Peyer's patch (tissue), 4 donors: ENCODE measurements at regions not wholly inside any gene's neighbourhood (a gene's known extent, or its start where the extent isn't known, plus 50 kb on each side); places are given as distances from the start of the nearest gene placed in this dataset.

ENCODE experiments used
- DNase-seq, 3 donors: peaks; one replicate each; pipeline ENCODE4 v3.0.0-alpha.2; 2017 to 2019
- H3K27ac ChIP-seq, 4 donors: fragments of 200-600 bp; sonication (generic); one replicate each; pipeline ENCODE4 v1.5.1; 2016 to 2019
- H3K27me3 ChIP-seq, 2 donors: fragments of 200-600 bp; sonication (generic); one replicate each; pipeline ENCODE4 v1.5.1; 2019
- H3K36me3 ChIP-seq, 3 donors: fragments of 200-600 bp; sonication (generic); one replicate each; pipeline ENCODE4 v1.5.1; 2016 to 2019
- H3K4me1 ChIP-seq, 4 donors: fragments of 200-600 bp; sonication (generic); one replicate each; pipeline ENCODE4 v1.5.1; 2016 to 2019
- H3K4me3 ChIP-seq, 4 donors: fragments of 200-600 bp; sonication (generic); 1 replicate in 3 of 4; 2 replicates in 1 of 4; pipeline ENCODE4 v1.5.1; 2016 to 2019; ENCODE audit warnings: mild to moderate bottlenecking in 1 of 4
- H3K9me3 ChIP-seq, 4 donors: fragments of 200-600 bp; sonication (generic); one replicate each; pipeline ENCODE4 v1.5.1; 2016 to 2019; ENCODE audit warnings: mild to moderate bottlenecking in 1 of 4
- POLR2A ChIP-seq, 2 donors: fragments of 450-650 bp; IDR thresholded peaks; one replicate each; pipeline ENCODE4 v1.5.1; 2017; ENCODE audit warnings: antibody characterized with exemption in 2 of 2, mild to moderate bottlenecking in 2 of 2, moderate library complexity in 2 of 2
- TF ChIP-seq, protein P1 (sequence below), 6 experiments: fragments of 450-650 bp in 4 of 6; fragments of 200-600 bp in 2 of 6; sonication (generic) in 1 of 6; IDR thresholded peaks; one replicate each; pipeline ENCODE4 v1.5.1; 2017 to 2019; ENCODE audit warnings: antibody characterized with exemption in 6 of 6, mild to moderate bottlenecking in 3 of 6, moderate library complexity in 1 of 6

DNA sequence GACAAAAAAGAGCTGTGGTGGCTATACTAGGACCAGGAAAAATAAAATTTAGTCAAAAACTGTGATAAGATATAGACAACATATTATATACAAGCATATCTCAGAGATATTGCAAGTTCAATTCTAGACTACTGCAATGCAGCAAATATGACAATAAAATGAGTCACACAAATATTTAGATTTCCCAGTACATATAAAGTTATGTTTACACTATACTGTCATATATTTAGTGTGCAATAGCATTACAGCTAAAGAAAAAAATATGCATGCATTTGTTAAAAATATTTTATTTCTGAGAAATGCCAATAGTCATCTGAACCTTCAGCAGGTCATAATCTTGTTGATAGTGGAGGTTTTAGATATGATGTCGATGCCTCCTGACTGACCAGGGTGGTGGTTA is 72.1 kb downstream of the AKR1C4 start:
- H3K36me3 ChIP-seq: no peaks in the 10 kb centered on the region
- H3K4me1 ChIP-seq: no peaks in the 10 kb centered on the region
- H3K9me3 ChIP-seq: no peaks in the 10 kb centered on the region
- no peak for TF ChIP-seq POLR2A (IDR thresholded peaks at IDR 0.05)
- TF ChIP-seq, protein P1, sequence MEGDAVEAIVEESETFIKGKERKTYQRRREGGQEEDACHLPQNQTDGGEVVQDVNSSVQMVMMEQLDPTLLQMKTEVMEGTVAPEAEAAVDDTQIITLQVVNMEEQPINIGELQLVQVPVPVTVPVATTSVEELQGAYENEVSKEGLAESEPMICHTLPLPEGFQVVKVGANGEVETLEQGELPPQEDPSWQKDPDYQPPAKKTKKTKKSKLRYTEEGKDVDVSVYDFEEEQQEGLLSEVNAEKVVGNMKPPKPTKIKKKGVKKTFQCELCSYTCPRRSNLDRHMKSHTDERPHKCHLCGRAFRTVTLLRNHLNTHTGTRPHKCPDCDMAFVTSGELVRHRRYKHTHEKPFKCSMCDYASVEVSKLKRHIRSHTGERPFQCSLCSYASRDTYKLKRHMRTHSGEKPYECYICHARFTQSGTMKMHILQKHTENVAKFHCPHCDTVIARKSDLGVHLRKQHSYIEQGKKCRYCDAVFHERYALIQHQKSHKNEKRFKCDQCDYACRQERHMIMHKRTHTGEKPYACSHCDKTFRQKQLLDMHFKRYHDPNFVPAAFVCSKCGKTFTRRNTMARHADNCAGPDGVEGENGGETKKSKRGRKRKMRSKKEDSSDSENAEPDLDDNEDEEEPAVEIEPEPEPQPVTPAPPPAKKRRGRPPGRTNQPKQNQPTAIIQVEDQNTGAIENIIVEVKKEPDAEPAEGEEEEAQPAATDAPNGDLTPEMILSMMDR (IDR thresholded peaks at IDR 0.05): no peak
- no peak overlapping the region for H3K27ac ChIP-seq
- H3K27me3 ChIP-seq: no peaks in the 10 kb centered on the region
- no peak overlapping the region for H3K4me3 ChIP-seq
- DNase-seq: no peak

DNA sequence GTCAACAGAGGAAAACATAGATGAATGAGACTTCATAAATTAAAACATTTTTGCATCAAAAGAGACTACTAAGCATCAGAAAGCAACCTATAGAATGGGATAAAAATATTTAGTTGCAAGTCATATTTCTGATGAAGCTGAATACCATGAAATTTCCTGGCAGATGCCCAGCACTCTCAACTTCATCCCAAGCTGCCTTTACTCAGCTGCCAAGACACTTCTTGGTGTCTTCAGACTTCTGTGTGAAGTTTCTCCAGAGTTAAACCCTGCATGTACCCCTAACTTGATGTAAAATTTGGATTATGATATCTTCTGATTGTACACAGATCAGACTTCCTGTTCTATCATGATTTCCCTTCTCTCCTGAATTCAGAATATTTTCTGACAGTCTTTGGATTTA is 73.2 kb downstream of the AKR1C4 start:
- H3K4me1 ChIP-seq: no peaks in the 10 kb centered on the region
- no peaks in the 10 kb centered on the region for H3K27me3 ChIP-seq
- no peaks in the 10 kb centered on the region for H3K36me3 ChIP-seq
- no peak overlapping the region for H3K27ac ChIP-seq
- H3K9me3 ChIP-seq: no peaks in the 10 kb centered on the region
- no peak for TF ChIP-seq POLR2A (IDR thresholded peaks at IDR 0.05)
- TF ChIP-seq, protein P1 (IDR thresholded peaks at IDR 0.05): no peak
- no peak overlapping the region for H3K4me3 ChIP-seq
- no peak for DNase-seq

DNA sequence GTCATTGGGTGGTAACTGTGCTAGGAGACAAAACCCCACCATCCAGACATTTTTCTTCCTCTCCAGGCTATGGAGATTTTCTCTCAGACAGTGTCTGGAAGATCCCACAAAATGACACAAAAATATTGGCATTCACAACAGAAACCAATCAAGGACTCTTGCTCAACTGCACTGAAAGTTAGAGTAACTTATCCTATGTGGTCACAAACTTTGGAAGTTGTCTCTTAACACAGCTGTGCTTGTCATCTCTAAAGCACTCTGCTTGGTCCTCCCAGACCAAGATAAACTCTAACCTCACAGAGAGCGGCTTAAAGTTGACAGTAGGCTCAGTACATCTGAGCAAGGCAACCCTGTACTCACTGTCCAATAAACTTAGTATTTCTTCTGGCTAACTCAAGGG is 74.9 kb downstream of the AKR1C4 start:
- Histone ChIP-seq H3K27me3 (no peaks in the 10 kb centered on the region), H3K36me3 (no peaks in the 10 kb centered on the region)
- TF ChIP-seq POLR2A (IDR thresholded peaks at IDR 0.05): no peak
- TF ChIP-seq, protein P1 (IDR thresholded peaks at IDR 0.05): no peak

GRCh38 chr10:5272065-5272803 is 75.6 kb downstream of the AKR1C4 start:
- H3K4me3 ChIP-seq: no peak overlapping the region
- no peaks in the 10 kb centered on the region for H3K9me3 ChIP-seq
- TF ChIP-seq, protein P1 (IDR thresholded peaks at IDR 0.05): no peak
- TF ChIP-seq POLR2A (IDR thresholded peaks at IDR 0.05): no peak
- H3K27ac ChIP-seq: no peak overlapping the region
- DNase-seq: no peak
- no peaks in the 10 kb centered on the region for H3K36me3 ChIP-seq
- H3K27me3 ChIP-seq: no peaks in the 10 kb centered on the region
- H3K4me1 ChIP-seq: no peaks in the 10 kb centered on the region

More for the DNA sequence above, 74.9 kb downstream of the AKR1C4 start:
- Histone ChIP-seq H3K9me3 (no peaks in the 10 kb centered on the region), H3K27ac (no peak overlapping the region), H3K4me3 (no peak overlapping the region), H3K4me1 (no peaks in the 10 kb centered on the region)
- DNase-seq: no peak

DNA sequence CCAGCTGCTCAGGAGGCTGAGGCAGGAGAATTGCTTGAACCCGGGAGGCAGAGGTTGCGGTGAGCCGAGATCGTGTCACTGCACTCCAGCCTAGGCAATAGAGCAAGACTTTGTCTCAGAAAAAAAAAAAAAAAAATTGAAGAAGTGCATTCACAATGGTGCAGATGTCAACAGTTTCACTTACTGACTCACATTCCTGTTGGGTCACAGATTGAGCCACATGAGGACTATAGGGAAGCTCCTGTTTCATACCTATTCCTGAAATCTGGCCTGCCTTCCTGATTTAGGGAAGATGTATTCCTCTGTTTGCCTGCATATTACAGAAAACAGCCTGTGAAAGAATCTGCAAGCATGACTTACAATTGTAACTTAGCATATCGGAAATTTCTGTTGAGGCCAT is 78.2 kb downstream of the AKR1C4 start:
- Histone ChIP-seq H3K36me3 (no peaks in the 10 kb centered on the region), H3K4me3 (no peak overlapping the region), H3K9me3 (no peaks in the 10 kb centered on the region), H3K27me3 (no peaks in the 10 kb centered on the region), H3K4me1 (no peaks in the 10 kb centered on the region), H3K27ac (no peak overlapping the region)
- DNase-seq: no peak
- TF ChIP-seq, protein P1 (IDR thresholded peaks at IDR 0.05): no peak
- TF ChIP-seq POLR2A (IDR thresholded peaks at IDR 0.05): no peak
